Liver (tissue), 3 donors: ENCODE measurements at regions not wholly inside any gene's neighbourhood (a gene's known extent, or its start where the extent isn't known, plus 50 kb on each side); places are given as distances from the start of the nearest gene placed in this dataset. TPM values are rescaled to one million over a fixed set of nuclear protein-coding genes. Genes with fewer than 3 reads are reported as not detected.

ENCODE experiments used
- CTCF ChIP-seq: fragments of 150-350 bp; IDR thresholded peaks from 2 replicates; pipeline ENCODE4 v1.5.1; 2017; ENCODE audit warnings: improper control_type of control experiment, low read depth, low read length; ENCODE audit not compliant: missing input control
- small RNA-seq: library from RNA; depleted of rRNA; stranded (forward); fragments of <200 nt; gene quantifications from one replicate; pipeline ENCODE3, GENCODE V24; 2014
- donor health status: healthy.

- no peak for TF ChIP-seq CTCF
Observed at GRCh38 chr22:47225080-47225930, 462.9 kb downstream of the TBC1D22A start (continued).

Small RNAs in the stretch of these regions (small RNA-seq; reads per million reads assigned to genes)
- gene MIR3201 = not detected
- 0.07 reads per million for gene MIR3667
- not detected for gene MIR4535
